ENCODE measurements at regions not wholly inside any gene's neighbourhood (a gene's known extent, or its start where the extent isn't known, plus 50 kb on each side); places are given as distances from the start of the nearest gene placed in this dataset.

GRCh38 chr21:43266534-43266933 is 97.7 kb downstream of the CRYAA start:
- FAIRE-seq (no peak), DNase-seq (ENCODE audit: extremely low spot score, insufficient read length, low read depth) (no peak)

- DNase-seq (ENCODE audit: extremely low spot score, insufficient read length, low read depth) (no peak), FAIRE-seq (no peak)
Measured at GRCh38 chr21:43262427-43262826, 93.6 kb downstream of the CRYAA start.
